ENCODE measurements at regions not wholly inside any gene's neighbourhood (a gene's known extent, or its start where the extent isn't known, plus 50 kb on each side); places are given as distances from the start of the nearest gene placed in this dataset.

GRCh38 chr5:67257077-67257476 is 60.5 kb upstream of the CD180 start:
- Histone ChIP-seq H4K20me1 (ENCODE audit: insufficient read depth) (no peaks in the 10 kb centered on the region), H3K27me3 (ENCODE audit: insufficient read depth, low read length) (0 out of 2 replicates have a peak, but pooled peaks cover 7% of the 10 kb centered on the region), H2AFZ (ENCODE audit: low read depth, low read length, poor library complexity, severe bottlenecking) (no peak overlapping the region), H3K9ac (ENCODE audit: low read length) (no peak overlapping the region), H3K36me3 (ENCODE audit: control insufficient read depth in 1 of 2, insufficient read depth in 2 of 2, low read length in 2 of 2) (no peaks in the 10 kb centered on the region), H3K4me1 (ENCODE audit: control insufficient read depth in 1 of 2, insufficient read depth in 2 of 2, low read length in 2 of 2) (no peaks in the 10 kb centered on the region), H3K4me2 (ENCODE audit: low read length) (no peak overlapping the region), H3K27ac (ENCODE audit: low read depth, low read length) (no peak overlapping the region), H3K79me2 (ENCODE audit: insufficient read depth, low read length) (no peaks in the 10 kb centered on the region), H3K9me2 (ENCODE audit: insufficient read depth) (no peaks in the 10 kb centered on the region), H3K4me3 (replicated peaks in 1 of 2; ENCODE audit: low read depth in 1 of 2, low read length in 2 of 2) (no peak overlapping the region), H3K9me3 (ENCODE audit: control insufficient read depth in 1 of 2, insufficient read depth in 1 of 2, low read depth in 1 of 2, low read length in 2 of 2) (no peaks in the 10 kb centered on the region)
- RAD21 ChIA-PET (ENCODE audit: low non-redundant PET in 1 of 2, low total read pairs in 2 of 2, uncharacterized antibody in 2 of 2, unreplicated experiment in 2 of 2): no interaction called here
- ATAC-seq (no peak), DNase-seq (ENCODE audit: low read depth, low spot score) (no peak)
- no TSS peak for BruUV-seq (replicated peaks)
- intact Hi-C loops (cut with micrococcal nuclease): no loop called here
- TF ChIP-seq YY1 (IDR thresholded peaks at IDR 0.05; ENCODE audit: extremely low read depth, insufficient replicate concordance, low read depth, low read length): no peak
- no peak for TF ChIP-seq EGR1 (IDR thresholded peaks at IDR 0.05; ENCODE audit: low read depth)
- no peak for TF ChIP-seq EZH2 (IDR thresholded peaks at IDR 0.05)
- CTCF ChIA-PET: no interaction called here
- POLR2A ChIA-PET: no interaction called here

DNA sequence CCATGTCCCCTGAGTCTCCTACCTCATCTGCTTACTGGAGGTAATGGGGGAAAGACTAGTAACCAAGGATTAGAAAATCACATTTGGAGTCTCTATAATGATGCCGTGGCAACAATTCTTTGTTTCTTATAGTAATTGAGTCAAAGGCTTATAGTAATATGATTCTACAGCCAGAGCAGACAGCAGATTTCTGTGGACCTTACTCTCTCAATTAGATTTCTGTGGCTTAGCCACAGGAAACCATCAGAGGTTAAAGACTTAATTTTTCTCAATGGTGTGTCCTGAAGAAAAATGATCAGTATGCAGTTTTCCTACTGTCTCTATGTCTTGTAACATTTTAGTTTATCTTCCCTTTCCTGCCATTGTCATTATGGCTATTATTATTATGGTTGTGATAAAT is 59.3 kb upstream of the CD180 start:
- no peaks in the 10 kb centered on the region for H4K20me1 ChIP-seq (ENCODE audit: insufficient read depth)
- RAD21 ChIA-PET (ENCODE audit: low non-redundant PET in 1 of 2, low total read pairs in 2 of 2, uncharacterized antibody in 2 of 2, unreplicated experiment in 2 of 2): no interaction called here
- no TSS peak for BruUV-seq (replicated peaks)
- CTCF ChIA-PET: interaction anchor here (1.3 kb wide), 1 partner anchor 10 kb away, joined by 7 read pairs; no protein-coding TSS in a partner anchor
- H3K4me2 ChIP-seq (ENCODE audit: low read length): no peak overlapping the region
- no peaks in the 10 kb centered on the region for H3K9me3 ChIP-seq (ENCODE audit: control insufficient read depth in 1 of 2, insufficient read depth in 1 of 2, low read depth in 1 of 2, low read length in 2 of 2)
- DNase-seq (ENCODE audit: low read depth, low spot score) (no peak), ATAC-seq (no peak)
- no peaks in the 10 kb centered on the region for H3K4me1 ChIP-seq (ENCODE audit: control insufficient read depth in 1 of 2, insufficient read depth in 2 of 2, low read length in 2 of 2)
- no peaks in the 10 kb centered on the region for H3K9me2 ChIP-seq (ENCODE audit: insufficient read depth)
- intact Hi-C loops (cut with micrococcal nuclease): no loop called here
- H3K27me3 ChIP-seq (ENCODE audit: insufficient read depth, low read length): 0 out of 2 replicates have a peak, but pooled peaks cover 7% of the 10 kb centered on the region
- no peak overlapping the region for H3K9ac ChIP-seq (ENCODE audit: low read length)
- H3K27ac ChIP-seq (ENCODE audit: low read depth, low read length): no peak overlapping the region
- H3K79me2 ChIP-seq (ENCODE audit: insufficient read depth, low read length): no peaks in the 10 kb centered on the region
- POLR2A ChIA-PET: no interaction called here
- no peak overlapping the region for H2AFZ ChIP-seq (ENCODE audit: low read depth, low read length, poor library complexity, severe bottlenecking)
- no peaks in the 10 kb centered on the region for H3K36me3 ChIP-seq (ENCODE audit: control insufficient read depth in 1 of 2, insufficient read depth in 2 of 2, low read length in 2 of 2)
- no peak for TF ChIP-seq EZH2phosphoT487 (IDR thresholded peaks at IDR 0.05; ENCODE audit: borderline replicate concordance)
- no peak for TF ChIP-seq ZFX (IDR thresholded peaks at IDR 0.05)
- no peak for TF ChIP-seq CBX3 (IDR thresholded peaks at IDR 0.05; ENCODE audit: low read depth)
- TF ChIP-seq MAX (IDR thresholded peaks at IDR 0.05): no peak
- no peak for TF ChIP-seq SRF (IDR thresholded peaks at IDR 0.05; ENCODE audit: low read depth)
- TF ChIP-seq SP1 (IDR thresholded peaks at IDR 0.05; ENCODE audit: low read depth): no peak
- TF ChIP-seq, protein P1, sequence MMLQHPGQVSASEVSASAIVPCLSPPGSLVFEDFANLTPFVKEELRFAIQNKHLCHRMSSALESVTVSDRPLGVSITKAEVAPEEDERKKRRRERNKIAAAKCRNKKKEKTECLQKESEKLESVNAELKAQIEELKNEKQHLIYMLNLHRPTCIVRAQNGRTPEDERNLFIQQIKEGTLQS (IDR thresholded peaks at IDR 0.05): no peak
- TF ChIP-seq FOSL1 (IDR thresholded peaks at IDR 0.05; ENCODE audit: low read depth): no peak
- TF ChIP-seq EZH2 (IDR thresholded peaks at IDR 0.05): no peak
- TF ChIP-seq TCF7L2 (IDR thresholded peaks at IDR 0.05; ENCODE audit: borderline replicate concordance, extremely low read depth, insufficient read depth, insufficient read length): no peak
- TF ChIP-seq EGR1 (IDR thresholded peaks at IDR 0.05; ENCODE audit: low read depth): no peak
- TF ChIP-seq JUND (IDR thresholded peaks at IDR 0.05): no peak
- no peak for TF ChIP-seq ELF1 (IDR thresholded peaks at IDR 0.05; ENCODE audit: borderline replicate concordance, low read depth)
- TF ChIP-seq RAD21 (IDR thresholded peaks at IDR 0.05; ENCODE audit: low read depth): no peak
- H3K4me3 ChIP-seq (replicated peaks in 1 of 2; ENCODE audit: low read depth in 1 of 2, low read length in 2 of 2): no peak overlapping the region
